IPS-NIHi11 (cell line): ENCODE measurements at regions not wholly inside any gene's neighbourhood (a gene's known extent, or its start where the extent isn't known, plus 50 kb on each side); places are given as distances from the start of the nearest gene placed in this dataset.
"Not testable (repeated sequence)": the region's sequence is repeated elsewhere in the genome, so short reads cannot be mapped to it uniquely, and the experiment has no call there.

ENCODE experiments used
- DNase-seq: peaks from one replicate; pipeline ENCODE4 v3.0.0; 2012; ENCODE audit warnings: mixed read lengths, low spot score

DNA sequence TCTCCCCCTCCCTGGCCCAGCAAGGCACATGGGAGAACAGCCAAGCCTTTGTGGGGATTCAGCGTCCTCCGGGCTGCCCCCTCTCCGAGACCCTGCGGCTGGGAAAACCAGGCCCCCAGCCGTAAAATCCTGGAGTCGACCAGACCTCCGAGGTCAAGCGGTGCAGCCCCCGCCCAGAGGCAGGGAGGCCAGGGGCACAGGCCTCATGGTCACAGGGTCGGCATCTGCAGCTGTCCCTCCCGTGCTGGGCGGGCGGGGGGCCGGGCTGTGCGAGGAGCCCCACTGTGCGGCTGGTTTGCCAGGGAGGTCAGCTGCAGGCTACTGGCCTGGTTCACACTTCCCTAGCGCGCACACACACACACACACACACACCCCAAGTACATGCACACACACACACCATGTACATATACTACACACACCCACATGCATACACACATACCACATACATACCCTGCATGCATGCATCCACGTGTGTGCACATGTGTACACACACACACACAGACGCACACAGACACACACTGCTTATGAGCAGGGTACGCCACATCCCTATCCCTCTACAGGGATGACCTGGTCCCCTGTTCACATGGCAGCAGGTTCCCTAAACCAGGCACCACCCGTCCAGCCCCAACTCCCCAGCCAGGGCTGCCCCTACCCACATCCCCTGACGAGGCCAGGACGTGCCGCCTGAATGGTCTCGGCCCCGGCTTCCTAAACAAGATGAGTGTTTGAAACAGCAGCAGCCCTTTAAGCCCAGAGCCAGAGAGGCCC is 108.9 kb upstream of the CIBAR2 start:
- DNase-seq: no peak

DNA sequence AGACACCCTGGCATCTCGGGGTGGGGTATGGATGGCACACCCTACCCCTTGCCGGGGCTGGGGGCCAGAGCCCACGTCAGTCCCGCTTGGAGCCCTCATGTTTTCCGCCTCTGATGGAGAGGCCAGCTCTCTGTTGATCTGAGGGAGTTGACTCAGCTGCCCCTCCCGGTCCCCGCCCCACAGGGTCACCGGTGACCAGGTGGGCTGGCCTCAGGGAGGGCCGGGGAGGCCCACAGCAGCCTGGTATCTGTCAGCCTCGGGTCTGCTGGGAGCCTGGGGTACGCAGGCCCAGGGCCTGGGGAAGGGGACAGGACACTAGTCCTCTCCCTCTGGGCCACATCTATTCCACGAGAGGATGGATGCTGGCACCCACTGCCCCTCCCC is 109.5 kb upstream of the CIBAR2 start:
- DNase-seq: no peak

DNA sequence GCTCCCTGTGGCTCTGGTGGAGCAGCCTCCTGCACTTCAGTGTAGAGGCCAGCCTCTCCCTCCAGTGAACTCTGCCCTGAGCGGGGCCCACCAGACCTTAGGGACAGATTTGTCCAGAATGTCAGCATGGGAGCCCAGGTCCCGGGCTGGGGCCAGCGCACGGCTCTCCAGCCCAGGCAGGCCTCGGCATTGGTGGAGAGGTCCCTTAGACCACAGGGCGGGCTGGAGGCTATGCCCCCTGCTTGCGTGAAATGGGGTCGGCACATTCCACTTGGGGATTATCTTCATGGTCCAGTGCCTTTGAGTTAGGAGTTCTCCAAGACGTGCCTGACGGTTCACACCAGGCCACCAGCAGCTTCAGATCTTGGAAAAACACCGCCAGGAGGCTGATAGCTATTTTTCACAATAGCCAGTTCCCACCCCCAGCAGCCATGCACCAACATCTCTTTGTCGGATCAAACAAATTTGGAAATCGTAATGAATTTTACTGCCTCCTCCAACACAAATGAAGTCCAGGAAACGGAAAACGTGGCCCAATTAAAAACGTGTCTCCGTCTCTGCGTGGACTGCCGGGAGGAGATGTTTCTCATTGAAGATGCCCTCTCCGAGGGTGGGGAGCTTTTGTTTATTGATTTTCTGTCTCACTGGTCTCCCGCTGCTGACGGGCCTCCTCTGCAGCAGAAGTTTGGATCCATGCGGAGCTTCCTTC is 110.0 kb upstream of the CIBAR2 start:
- DNase-seq: no peak

- no peak for DNase-seq
Measured at GRCh38 chr16:85225257-85225656, 113.0 kb upstream of the CIBAR2 start.

GRCh38 chr16:85225721-85226120 is 113.4 kb upstream of the CIBAR2 start:
- DNase-seq: no peak

DNA sequence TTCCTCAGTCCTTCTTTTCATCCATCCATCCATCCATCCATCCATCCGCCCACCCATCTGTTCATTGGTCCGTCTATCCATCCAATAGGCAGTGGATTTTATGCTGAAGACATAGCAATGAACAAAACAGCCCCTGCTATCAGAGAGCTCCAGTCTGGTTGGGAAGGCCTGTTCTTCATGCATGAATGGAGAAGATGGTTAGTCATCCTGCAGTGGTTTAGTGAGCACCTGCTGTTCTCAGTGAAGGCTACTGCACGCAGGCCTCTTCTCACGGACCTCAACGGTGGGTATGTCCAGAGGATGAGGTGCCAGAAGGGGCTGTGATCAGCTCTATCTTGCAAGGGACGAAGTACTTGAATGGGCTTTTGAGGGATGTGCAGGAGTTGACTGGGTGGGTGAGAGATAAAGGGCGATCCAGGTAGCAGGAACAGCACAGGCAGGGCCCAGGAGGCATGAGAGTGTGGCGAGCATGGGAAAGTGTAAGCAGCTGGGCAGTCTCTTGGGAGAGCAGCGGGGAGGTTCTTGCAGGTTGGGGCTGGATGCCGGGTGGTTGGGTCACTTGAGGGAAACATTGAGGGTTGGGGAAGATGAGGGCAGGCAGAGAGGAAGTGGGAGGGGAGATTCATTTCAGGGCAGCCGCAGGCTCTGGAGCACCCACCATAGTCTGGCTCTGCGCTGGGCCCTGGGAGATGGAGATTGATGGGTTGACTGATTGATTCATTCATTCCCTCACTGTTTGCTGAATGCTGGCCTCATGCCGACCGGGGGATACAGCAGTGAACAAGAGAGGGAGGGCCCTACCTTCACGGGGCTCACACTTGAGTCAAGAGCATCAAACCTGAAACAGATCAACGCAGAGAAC is 115.0 kb upstream of the CIBAR2 start:
- no peak for DNase-seq

DNA sequence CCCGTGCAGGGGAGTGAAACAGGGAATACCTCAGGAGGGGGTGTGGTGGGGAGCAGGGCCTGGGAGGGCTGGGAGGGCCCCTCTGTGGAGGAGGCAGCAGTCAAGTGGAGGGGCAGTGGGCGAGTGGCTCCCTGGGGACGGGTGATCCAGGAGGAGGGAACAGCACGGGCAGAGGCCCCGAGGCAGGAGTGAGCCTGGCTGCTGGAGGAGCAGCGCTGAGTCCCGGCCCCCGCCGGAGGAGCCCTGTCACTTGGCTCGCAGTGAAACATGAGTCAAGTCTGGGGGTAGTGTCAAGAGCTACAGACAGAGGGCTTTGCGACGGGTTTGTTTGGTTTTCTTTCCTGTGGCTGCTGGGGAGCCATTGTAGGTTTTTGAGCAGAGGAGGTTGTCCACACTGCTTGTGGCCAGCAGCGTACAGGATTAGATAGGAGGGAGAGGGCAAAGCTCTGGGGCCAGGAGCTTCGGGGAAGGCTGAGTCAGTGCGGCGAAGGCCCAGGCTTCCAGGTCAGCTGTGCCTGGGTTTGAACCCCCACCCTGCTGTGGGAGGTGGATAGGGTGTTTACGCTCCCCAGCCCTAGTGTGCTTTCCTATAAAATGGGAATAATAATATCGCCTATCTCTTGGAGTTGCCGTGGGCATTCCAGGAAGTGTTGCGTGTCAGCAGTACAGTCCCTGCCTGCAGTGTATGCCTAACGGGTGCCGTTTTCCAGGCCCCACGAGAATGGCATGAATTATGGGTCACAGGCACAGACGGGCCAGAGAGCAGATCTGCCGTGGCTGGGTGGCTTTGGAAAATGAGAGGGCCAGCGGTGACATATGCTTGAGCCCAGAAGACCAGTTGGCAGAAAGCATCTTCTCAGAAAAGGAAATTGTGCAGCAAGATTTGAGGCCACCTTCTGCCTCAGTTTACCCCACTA is 115.9 kb upstream of the CIBAR2 start:
- peak; percentile 69 for DNase-seq

DNA sequence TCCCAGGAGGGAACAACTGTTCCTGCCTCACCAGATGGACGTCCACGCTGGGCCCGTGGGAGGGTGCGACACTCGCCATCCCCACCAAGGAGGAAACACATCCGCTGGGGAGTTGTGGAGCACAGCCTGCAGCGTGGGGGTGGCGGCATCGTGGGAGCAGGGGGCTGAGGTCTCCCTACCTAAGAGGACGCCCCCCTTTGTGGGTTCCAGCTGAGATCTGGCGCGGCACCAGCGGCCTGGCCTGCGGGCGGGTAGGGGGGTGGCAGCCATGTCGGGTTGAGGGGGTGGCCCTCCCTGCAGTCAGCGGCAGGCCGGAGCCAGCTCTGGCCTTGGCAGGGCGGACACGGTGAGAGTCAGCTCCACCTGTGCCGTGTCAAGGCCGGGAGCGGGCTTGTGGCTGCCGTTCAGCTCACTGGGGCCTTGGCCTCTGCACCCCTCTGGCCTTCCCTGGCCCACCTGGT is 116.7 kb upstream of the CIBAR2 start:
- DNase-seq: no peak

- no peak for DNase-seq
Measured at GRCh38 chr16:85229869-85230462, 117.7 kb upstream of the CIBAR2 start.

DNA sequence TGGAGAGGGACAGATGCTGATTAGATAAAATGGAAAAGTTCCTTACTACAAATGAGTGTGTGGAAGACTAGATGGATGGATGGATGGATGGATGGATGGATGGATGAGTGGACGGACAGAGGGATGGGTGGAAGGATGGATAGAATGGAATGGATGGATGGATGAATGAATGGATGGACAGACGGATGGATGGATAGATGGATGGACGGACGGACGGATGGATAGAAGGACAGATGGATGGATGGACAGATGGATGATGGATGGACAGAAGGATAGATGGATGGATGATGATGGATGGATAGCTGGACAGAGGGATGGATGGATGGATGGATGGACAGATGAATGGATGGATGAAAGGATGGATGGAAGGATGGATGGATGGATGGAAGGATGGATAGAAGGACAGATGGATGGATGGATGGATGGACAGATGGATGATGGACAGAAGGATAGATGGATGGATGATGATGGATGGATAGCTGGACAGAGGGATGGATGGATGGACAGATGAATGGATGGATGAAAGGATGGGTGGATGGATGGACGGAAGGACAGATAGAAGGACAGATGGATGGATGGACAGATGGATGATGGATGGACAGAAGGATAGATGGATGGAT is 118.6 kb upstream of the CIBAR2 start:
- DNase-seq: not testable (repeated sequence)

DNA sequence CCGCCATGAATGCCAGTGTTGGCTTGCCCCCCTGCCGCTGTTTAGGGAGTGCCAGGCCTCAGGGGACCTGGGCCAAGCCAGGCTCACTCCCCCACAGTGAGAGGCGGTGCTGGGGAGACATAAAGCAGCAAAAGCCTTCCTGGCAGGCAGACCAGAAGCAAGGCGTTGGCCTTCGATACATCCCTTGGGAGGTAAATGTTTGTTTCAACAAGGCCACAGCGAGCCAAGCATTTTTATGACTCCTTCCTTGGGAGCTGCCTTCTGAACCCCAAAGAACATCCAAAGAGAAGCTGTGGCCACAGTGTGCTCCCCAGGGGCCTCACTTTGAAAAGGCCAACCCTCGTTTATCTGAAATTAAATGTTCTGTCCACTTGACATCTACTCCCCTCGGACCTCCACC is 119.7 kb upstream of the CIBAR2 start:
- DNase-seq: no peak

DNA sequence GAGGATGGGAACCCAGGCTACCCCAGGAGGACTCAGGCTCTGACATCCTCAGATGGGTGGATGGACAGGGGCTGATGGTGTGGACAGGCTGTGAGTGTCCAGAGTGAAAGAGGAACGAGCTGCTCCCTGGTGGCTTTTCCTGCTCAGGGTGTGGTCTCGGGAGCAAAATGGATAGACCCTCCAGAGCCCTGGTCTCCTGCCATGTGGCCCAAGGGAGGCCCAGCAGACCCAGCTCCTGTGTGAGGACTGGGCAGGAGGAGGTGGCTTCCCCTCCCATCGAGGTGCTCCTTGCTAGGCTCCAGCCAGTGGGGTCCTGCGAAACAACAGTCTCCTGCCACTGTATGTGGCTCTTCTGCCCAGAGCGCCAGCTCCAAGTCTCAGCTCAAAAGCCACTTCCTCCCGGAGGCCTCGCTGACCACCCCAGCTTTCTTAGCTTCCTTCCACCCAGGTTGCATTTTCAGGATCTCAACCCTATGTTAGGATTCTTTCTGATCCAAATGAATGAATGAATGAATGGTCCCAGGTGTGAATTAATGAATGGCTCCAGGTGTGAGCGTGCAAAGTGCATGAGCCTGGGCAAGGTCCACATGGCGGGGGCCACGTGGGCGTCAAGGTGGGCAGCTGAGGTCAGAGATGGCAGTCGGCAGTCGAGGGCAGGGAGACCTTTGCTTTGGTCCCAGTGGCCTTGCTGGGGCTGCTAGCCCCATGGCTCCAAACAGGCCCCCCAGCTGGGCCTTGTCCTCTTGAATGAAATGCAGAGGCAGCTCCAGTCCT is 120.3 kb upstream of the CIBAR2 start:
- DNase-seq: no peak

DNA sequence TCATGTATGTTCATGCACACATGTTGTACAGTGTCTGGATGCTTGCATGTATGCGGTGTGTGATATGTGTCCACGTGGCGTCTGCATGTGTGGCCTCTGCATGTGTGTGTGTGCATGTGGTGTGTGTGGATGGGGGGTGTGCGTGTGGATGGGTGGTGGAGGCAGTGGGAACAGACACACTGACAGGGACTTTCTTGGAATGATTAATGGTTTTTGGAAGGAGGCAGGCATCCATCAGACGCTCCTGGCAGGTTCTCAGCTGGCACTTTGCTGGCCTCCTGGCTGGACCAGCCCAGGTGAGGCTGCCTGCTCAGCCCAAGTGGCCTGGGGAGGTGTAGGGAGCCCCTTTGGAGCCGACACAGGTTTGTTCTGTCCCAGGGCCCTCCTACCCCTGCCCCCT is 121.2 kb upstream of the CIBAR2 start:
- DNase-seq: no peak

- peak; percentile 98 for DNase-seq
Measured at GRCh38 chr16:85234310-85235204, 122.3 kb upstream of the CIBAR2 start.

DNA sequence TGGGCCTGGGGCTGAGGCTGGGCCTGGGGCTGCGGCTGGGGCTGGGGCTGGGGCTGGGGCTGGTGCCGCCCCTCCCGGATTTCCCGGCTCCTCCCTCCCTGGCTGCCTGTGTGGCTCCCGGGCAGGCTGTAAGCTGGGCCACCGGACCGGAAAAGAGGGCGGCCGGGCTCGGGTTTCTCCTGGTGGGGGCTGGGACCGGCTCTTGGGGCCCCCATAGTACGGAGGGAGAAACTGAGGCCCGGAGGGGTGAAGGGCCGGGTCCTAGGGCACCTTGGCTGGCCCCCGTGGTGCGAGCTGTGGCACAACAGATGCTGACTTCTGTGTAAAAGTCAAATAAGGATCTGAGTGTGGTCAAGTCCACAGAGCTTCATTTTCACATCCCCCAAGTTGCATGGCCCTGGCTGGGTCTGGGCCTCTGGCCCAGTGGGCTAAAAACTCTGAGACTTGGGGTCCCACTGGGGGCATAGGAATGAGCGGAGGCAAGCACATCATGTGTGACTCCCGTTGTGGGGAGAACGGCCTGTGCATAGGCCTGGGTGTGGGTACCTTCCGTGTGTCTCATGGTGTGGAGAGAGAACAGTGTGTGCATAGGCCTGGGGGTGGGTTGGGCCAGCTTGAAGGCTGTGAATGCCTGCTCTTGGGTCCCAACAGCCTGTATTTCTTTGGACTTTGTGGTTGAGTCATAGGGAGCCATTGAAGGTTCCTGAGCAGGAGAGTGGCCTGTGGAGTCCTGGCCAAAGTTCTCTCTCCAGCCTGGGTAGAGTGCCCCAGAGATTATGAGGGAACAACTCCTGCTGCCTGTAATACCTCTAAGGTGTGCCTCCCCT is 123.9 kb upstream of the CIBAR2 start:
- DNase-seq: no peak

DNA sequence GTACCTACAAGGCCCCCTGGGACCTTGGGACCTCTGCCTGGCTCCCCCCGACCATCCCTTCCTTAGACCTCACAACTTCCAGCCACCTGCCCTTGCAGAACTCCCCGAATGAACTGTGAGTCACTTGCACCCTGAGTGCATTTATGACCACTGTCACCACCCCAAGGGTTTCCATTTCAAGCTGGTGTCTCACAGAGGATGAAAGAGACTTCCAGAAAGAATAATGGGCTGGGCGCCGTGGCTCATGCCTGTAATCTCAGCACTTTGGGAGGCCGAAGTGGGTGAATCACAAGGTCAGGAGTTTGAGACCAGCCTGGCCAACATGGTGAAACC is 124.5 kb upstream of the CIBAR2 start:
- no peak for DNase-seq

GRCh38 chr16:85237817-85238216 is 125.5 kb upstream of the CIBAR2 start:
- no peak for DNase-seq

- peak; percentile 75 for DNase-seq
Measured at GRCh38 chr16:85238233-85238647, 126.0 kb upstream of the CIBAR2 start.
